SK-N-SH treated with all-trans-retinoic acid at 6 μM for 48 hours (cell line): ENCODE measurements at regions not wholly inside any gene's neighbourhood (a gene's known extent, or its start where the extent isn't known, plus 50 kb on each side); places are given as distances from the start of the nearest gene placed in this dataset.

Source experiments
- CREB5 ChIP-seq: fragments of 250-450 bp; sonication (Bioruptor Pico); IDR thresholded peaks from 2 replicates; pipeline ENCODE4 v1.5.1; 2020; ENCODE audit warnings: low read depth, mild to moderate bottlenecking, moderate library complexity
- OSR1 ChIP-seq: fragments of 250-450 bp; sonication (Bioruptor Pico); IDR thresholded peaks from 2 replicates; pipeline ENCODE4 v1.8.0; 2022; ENCODE audit warnings: moderate library complexity, mild to moderate bottlenecking, inconsistent platforms
- TCF4 ChIP-seq: fragments of 250-450 bp; sonication (Bioruptor Pico); IDR thresholded peaks from 2 replicates; pipeline ENCODE4 v1.8.0; 2021; ENCODE audit warnings: mild to moderate bottlenecking, moderate library complexity, borderline replicate concordance

- TF ChIP-seq OSR1 (no peak), CREB5 (CRISPR knock-in tag) (no peak), TCF4 (CRISPR knock-in tag) (no peak)
Measured at GRCh38 chr12:77152623-77153193, 87.3 kb upstream of the E2F7 start.
